Esophagus muscularis mucosa (tissue), 4 donors: ENCODE measurements at regions not wholly inside any gene's neighbourhood (a gene's known extent, or its start where the extent isn't known, plus 50 kb on each side); places are given as distances from the start of the nearest gene placed in this dataset.

ENCODE experiments used
- CTCF ChIP-seq, 3 experiments: fragments of 200-600 bp in 2 of 3; fragments of 450-650 bp in 1 of 3; sonication (generic) in 2 of 3; IDR thresholded peaks; one replicate each; pipeline ENCODE4 v1.5.1; 2017 to 2019; ENCODE audit warnings: antibody characterized with exemption in 3 of 3, mild to moderate bottlenecking in 2 of 3, moderate library complexity in 1 of 3
- EP300 ChIP-seq: sonication (generic); formaldehyde crosslinking; IDR thresholded peaks from one replicate; pipeline ENCODE4 v1.6.1; 2017; ENCODE audit warnings: antibody characterized with exemption
- POLR2A ChIP-seq: fragments of 450-650 bp; IDR thresholded peaks from one replicate; pipeline ENCODE4 v1.6.1; 2017; ENCODE audit warnings: antibody characterized with exemption, moderate library complexity, mild to moderate bottlenecking, low read depth

GRCh38 chr11:112499881-112500204 lies 239.2 kb upstream of the PLET1 start:
- no peak for TF ChIP-seq CTCF (IDR thresholded peaks at IDR 0.05)
- TF ChIP-seq POLR2A, result no peak
- no peak for TF ChIP-seq EP300
